ENCODE measurements at regions not wholly inside any gene's neighbourhood (a gene's known extent, or its start where the extent isn't known, plus 50 kb on each side); places are given as distances from the start of the nearest gene placed in this dataset.

DNA sequence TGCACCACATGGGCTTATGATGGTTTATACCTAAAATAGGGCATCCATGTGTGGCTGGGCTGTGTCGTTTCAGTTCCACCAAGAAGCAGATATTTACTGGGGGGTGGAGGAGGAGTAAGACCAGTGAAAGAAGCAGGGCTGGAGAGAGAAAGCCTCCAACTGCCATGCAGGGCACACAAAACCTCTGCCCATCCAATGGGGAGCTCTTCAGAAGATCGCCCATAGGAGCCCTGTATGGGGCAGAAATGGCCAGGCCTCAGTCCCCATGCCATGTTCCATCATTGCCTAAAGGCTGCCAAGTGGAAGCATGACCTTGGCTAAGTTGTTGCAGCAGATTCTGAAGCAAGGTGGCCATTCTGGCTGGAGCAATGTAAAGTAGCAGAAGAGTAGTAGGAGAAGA lies 277.0 kb downstream of the MEX3B start:
- no peak for TF ChIP-seq POLR2A (IDR thresholded peaks at IDR 0.05)
- TF ChIP-seq, protein P1, sequence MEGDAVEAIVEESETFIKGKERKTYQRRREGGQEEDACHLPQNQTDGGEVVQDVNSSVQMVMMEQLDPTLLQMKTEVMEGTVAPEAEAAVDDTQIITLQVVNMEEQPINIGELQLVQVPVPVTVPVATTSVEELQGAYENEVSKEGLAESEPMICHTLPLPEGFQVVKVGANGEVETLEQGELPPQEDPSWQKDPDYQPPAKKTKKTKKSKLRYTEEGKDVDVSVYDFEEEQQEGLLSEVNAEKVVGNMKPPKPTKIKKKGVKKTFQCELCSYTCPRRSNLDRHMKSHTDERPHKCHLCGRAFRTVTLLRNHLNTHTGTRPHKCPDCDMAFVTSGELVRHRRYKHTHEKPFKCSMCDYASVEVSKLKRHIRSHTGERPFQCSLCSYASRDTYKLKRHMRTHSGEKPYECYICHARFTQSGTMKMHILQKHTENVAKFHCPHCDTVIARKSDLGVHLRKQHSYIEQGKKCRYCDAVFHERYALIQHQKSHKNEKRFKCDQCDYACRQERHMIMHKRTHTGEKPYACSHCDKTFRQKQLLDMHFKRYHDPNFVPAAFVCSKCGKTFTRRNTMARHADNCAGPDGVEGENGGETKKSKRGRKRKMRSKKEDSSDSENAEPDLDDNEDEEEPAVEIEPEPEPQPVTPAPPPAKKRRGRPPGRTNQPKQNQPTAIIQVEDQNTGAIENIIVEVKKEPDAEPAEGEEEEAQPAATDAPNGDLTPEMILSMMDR (IDR thresholded peaks at IDR 0.05) = no peak
